Right lung (tissue), 2 donors: ENCODE measurements at regions not wholly inside any gene's neighbourhood (a gene's known extent, or its start where the extent isn't known, plus 50 kb on each side); places are given as distances from the start of the nearest gene placed in this dataset.
A peak's percentile ranks its signal among the peaks of the same experiment; 100 is the strongest.

Experiments
- DNase-seq, 2 donors: peaks; one replicate each; pipeline ENCODE4 v3.0.0-alpha.2; 2013

GRCh38 chr16:5533321-5533888, 435.8 kb upstream of the EEF2KMT start:
- no peak for DNase-seq

GRCh38 chr16:5527817-5528216, 430.2 kb upstream of the EEF2KMT start:
- DNase-seq, result no peak

- DNase-seq, result no peak
These were observed 429.2 kb upstream of the EEF2KMT start for GRCh38 chr16:5526826-5527225.

GRCh38 chr16:5523829-5524228, 426.2 kb upstream of the EEF2KMT start:
- no peak for DNase-seq

- no peak for DNase-seq
These were observed 418.5 kb upstream of the EEF2KMT start for GRCh38 chr16:5516115-5516514.

GRCh38 chr16:5512014-5512413, 414.4 kb upstream of the EEF2KMT start:
- no peak for DNase-seq

- DNase-seq, result no peak
These were observed 413.3 kb upstream of the EEF2KMT start for GRCh38 chr16:5510819-5511370.

GRCh38 chr16:5509794-5510193, 412.2 kb upstream of the EEF2KMT start:
- no peak for DNase-seq

GRCh38 chr16:5509336-5509735, 411.7 kb upstream of the EEF2KMT start:
- DNase-seq, result no peak

GRCh38 chr16:5508371-5508770, 410.8 kb upstream of the EEF2KMT start:
- DNase-seq, result no peak

- no peak for DNase-seq
These were observed 408.4 kb upstream of the EEF2KMT start for GRCh38 chr16:5506021-5506420.

- no peak for DNase-seq
These were observed 407.7 kb upstream of the EEF2KMT start for GRCh38 chr16:5505091-5505887.

- DNase-seq, result no peak
These were observed 406.6 kb upstream of the EEF2KMT start for GRCh38 chr16:5504064-5504781.

GRCh38 chr16:5502944-5503343, 405.3 kb upstream of the EEF2KMT start:
- DNase-seq, result no peak

- no peak for DNase-seq
These were observed 404.9 kb upstream of the EEF2KMT start for GRCh38 chr16:5502467-5502869.

- no peak for DNase-seq
These were observed 402.9 kb upstream of the EEF2KMT start for GRCh38 chr16:5500526-5500925.

- DNase-seq, result no peak
These were observed 401.0 kb upstream of the EEF2KMT start for GRCh38 chr16:5498562-5498961.

GRCh38 chr16:5496013-5496412, 398.4 kb upstream of the EEF2KMT start:
- DNase-seq, result no peak

GRCh38 chr16:5490499-5490898, 392.9 kb upstream of the EEF2KMT start:
- peak in 1 of 2 donors; percentile 21 for DNase-seq

- no peak for DNase-seq
These were observed 391.0 kb upstream of the EEF2KMT start for GRCh38 chr16:5488581-5488980.

GRCh38 chr16:5487728-5488127, 390.1 kb upstream of the EEF2KMT start:
- no peak for DNase-seq

- no peak for DNase-seq
These were observed 384.7 kb upstream of the EEF2KMT start for GRCh38 chr16:5482256-5482655.
